HL-60/S4 treated with phorbol 12-myristate 13-acetate at 8.2 ng/mL for 4 days and 3 days (cell line): ENCODE measurements at regions not wholly inside any gene's neighbourhood (a gene's known extent, or its start where the extent isn't known, plus 50 kb on each side); places are given as distances from the start of the nearest gene placed in this dataset.

ENCODE experiments used
- in situ Hi-C: fragments of 300-500 bp; cut with MboI; formaldehyde crosslinking; loops from 2 replicates; pipeline ENCODE4 v1.15.0; 2022; ENCODE audit warnings: low sequenced_read_pairs

GRCh38 chr10:28781296-28781695 lies 104.0 kb downstream of the BAMBI start:
- in situ Hi-C loops, result no loop called here

DNA sequence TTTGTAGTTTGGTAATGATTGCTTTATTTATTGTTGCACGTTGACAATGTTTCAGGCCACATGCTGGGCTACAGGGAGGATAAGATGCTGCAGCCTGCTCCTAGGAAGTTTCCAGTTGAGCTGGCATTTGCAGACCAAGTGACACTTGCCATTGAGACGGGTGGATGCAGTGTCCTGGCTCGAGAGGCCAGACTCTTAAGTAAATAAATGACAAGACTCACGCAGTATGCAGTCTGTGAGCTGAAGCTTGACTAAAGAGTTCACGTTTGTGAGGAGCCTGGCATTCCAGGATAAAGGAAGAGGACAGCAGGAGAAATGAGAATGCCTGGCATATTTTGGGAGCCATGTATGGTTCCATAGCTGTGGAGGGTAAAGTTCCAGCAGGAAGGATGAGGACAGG lies 105.8 kb downstream of the BAMBI start:
- in situ Hi-C loops, result no loop called here

DNA sequence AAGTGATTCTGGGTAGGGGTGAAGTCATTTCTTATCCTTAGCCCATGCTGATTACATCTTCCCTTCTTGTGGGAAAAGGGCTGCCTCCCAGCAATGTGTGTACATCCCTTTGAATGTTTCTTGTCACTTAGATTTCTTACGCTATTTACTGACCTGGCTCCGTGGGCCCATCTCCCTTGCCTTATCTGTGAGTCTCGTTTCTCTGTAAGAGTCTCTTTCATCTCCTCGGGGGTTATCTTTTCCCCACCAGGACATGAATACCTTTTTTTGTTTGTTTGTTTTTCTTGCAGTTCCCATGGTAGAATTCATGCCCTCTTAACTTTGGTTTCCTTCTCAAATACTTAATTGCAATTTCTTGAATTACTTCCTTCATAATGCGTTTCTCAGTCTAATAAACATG lies 107.7 kb downstream of the BAMBI start:
- in situ Hi-C loops, result no loop called here

- in situ Hi-C loops, result no loop called here
Observed at GRCh38 chr10:28788252-28788651, 110.9 kb downstream of the BAMBI start.

DNA sequence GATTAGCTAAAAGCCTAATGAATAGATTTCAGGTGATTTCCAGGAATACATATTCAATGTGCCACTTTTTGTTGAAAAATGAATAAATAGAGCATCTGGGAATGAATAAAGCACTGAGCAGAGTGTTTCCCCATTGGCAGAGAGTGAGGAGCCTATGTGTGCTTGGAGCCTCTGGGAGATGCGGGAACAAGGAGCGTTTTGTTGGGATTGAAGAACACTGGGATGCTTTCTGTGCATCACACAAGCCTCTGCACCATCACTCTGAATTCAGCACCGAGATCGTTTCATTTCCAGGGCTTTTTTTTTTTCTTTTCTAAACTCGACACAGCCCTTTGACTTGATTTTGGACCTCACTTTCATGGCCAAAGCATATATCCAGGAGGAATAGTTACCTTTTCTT lies 111.4 kb downstream of the BAMBI start:
- in situ Hi-C loops, result no loop called here

DNA sequence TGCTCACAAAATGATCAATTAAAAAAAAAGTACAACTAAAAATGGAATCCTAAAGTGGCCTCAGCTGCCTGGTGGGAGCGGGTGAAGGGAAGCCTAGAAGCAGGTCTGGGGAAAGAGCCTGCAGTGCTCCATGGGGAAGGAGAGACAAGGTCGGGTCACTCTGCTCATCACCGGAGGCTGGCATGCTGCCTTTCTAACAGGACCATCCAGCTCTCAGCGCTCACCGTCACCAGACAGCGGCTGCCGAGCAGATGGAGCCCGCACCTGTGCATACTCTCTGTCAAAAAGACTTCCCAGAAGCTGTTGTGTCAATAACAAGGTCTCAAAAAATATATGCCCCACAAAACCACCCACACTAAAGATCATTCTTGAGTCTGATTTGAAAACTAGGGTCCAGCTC lies 112.8 kb downstream of the BAMBI start:
- in situ Hi-C loops, result no loop called here

- in situ Hi-C loops, result no loop called here
Observed at GRCh38 chr10:28793482-28793881, 116.2 kb downstream of the BAMBI start.

DNA sequence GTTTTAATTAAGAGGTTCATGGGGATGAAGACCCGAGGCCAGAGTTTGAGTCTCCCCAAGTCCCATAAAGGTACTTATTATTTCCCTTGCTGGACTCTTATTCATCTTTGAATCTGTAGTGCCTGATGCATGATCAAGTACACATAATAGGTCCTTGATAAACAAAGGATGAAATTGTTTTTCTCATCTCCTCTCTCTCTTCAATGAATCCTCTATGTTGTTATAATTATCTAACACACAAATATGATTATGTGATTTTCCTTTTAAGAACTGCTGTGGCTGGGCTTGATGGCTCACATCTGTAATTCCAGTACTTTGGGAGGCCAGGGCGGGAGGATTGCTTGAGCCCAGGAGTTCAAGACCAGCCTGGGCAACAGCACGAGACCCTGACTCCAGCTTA lies 117.7 kb downstream of the BAMBI start:
- in situ Hi-C loops, result no loop called here

DNA sequence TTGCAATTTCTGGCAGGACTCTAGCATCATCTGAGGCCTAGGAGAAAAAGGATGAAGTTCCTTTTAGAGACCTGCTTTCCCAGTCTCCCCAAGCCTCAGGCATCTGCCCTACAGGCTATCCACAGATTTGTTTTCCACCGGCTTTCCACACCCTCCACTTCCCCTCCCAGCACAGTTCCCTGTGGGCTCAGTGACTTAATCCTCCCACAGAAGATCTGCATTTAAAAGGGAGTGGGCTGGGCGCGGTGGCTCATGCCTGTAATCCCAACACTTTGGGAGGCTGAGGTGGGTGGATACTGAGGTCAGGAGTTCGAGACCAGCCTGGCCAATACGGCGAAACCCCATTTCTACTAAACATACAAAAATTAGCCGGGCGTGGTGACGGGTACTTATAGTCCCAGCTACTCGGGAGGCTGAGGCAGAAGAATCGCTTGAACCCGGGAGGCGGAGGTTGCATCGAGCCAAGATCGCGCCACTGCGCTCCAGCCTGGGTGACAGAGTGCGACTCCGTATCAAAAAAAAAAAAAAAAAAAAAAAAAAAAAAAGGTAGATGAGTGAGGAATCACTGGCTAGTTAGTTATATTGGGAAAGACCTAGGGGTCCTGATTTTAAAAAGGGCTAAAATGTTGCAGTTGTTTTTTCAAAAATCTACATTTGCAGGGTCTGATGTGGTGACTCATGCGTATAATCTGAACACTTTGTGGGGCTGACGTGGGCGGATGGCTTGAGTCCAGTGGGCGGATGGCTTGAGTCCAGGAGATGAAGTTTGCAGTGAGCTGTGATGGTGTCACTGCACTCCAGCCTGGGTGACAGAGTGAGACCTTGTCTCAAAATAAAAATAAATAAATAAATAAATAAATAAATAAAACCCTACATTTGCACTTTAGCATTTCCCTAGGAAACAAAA lies 119.5 kb downstream of the BAMBI start:
- in situ Hi-C loops, result no loop called here

DNA sequence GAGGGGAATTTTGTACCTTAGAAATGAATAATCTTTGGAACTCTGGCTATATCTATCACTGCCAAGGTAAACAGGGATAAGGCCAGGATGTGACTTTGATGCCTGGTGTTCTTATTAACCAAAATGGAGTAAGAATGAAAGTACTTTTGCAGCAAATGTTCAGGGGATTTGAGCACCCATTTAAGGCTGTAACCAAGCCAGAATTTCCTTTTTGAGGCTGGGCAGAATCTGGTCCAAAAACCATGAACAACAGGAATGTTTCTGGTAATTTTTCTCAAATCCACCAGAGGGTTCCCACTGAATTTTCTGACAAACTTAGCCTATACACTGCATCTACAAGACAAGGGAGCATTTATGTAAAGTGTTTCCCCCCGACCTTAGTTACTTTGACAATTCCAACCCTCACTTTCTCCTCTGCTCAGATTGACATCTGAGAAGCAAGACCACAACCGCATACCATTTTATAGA lies 120.6 kb downstream of the BAMBI start:
- in situ Hi-C loops, result no loop called here

DNA sequence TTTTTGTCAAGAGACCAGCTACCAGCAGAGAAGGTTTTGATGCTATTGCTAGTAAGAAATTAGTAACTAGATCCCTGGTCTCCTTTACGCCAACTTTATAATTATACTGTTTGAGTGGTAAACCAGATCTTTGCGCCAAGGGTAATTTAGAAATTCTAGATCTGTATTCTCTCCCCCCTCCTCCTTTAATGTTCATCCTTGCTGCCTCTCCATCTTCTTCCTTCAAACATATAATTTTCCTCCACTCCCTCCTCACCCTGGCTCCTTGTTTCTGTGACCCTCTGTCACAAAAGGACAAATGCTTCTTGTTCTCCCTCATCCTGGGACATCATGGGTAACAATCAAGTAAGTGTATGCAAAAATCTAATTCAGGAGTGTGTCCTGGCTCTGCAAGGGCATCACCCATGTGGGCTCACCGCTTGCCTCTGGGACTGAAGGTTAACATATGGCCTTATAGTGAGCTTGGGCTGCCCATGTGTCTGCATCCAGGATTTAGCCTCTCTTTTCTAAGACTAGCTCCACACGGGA lies 121.2 kb downstream of the BAMBI start:
- in situ Hi-C loops, result no loop called here

GRCh38 chr10:28798964-28799363 lies 121.6 kb downstream of the BAMBI start:
- in situ Hi-C loops, result no loop called here

- in situ Hi-C loops, result no loop called here
Observed at GRCh38 chr10:28800144-28800543, 122.8 kb downstream of the BAMBI start.

GRCh38 chr10:28801247-28801646 lies 123.9 kb downstream of the BAMBI start:
- in situ Hi-C loops, result no loop called here

GRCh38 chr10:28801869-28802268 lies 124.5 kb downstream of the BAMBI start:
- in situ Hi-C loops, result no loop called here

DNA sequence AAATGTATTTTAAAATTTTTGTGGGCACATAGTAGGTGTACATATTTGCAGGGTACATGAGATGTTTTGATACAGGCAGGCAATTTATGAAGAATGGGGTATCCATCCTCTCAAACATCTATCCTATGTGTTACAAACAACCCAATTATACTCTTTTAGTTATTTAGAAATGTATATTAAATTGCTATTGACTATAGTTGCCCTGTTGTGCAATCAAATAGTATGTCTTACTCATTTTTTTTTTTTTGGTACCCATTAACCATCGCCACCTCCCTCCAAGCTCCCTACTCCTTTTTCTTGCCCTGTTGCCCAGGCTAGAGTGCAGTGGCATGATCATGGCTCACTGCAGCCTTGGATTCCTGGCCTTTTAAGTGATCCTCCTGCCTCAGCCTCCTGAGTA lies 128.1 kb downstream of the BAMBI start:
- in situ Hi-C loops, result no loop called here

DNA sequence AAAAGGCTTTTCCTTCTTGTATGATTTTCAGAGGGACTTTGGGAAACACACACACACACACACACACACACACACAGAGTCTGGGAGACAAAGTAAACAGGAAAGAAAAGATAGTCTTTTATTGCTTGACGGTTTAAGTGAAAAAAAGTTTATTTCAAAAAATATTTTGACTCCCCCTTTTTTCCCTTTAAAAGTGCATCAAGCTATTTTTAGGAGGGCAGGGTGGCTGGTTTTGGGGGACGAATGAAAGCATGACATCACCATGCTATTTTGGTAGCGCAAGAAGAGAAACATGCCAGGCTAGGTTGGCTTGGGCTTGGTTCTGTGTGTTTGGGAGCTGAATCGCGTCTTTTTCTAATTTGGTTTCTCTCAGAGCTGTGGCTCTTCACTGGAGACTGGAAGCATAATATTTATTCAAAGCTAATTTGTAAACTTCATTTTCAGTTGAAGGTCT lies 129.2 kb downstream of the BAMBI start:
- in situ Hi-C loops, result no loop called here

GRCh38 chr10:28806951-28807759 lies 129.8 kb downstream of the BAMBI start:
- in situ Hi-C loops, result no loop called here

GRCh38 chr10:28807760-28808613 lies 130.7 kb downstream of the BAMBI start:
- in situ Hi-C loops, result no loop called here

DNA sequence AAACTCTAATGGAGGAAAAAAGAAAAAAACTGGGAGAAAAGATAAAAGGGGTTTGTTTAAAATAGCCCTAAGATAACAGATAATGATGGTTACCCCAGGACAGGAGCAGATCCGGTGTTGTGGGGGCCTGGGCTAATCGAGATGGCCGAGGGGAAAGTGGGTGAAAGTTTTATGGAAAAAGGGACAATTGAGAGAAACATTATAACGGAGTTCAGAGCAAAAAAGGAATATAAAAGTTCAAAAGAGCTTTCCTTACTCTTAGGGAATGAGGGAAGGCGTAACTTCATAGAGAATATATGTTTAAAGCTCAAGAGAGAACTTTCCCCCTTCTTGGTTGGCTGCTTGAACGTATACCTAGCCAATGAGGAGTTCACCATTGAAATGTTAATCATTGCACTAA lies 131.4 kb downstream of the BAMBI start:
- in situ Hi-C loops, result no loop called here
